Prostate gland (tissue), 2 donors: ENCODE measurements at regions not wholly inside any gene's neighbourhood (a gene's known extent, or its start where the extent isn't known, plus 50 kb on each side); places are given as distances from the start of the nearest gene placed in this dataset.

Experiments used
- CTCF ChIP-seq, 4 experiments: fragments of 200-600 bp in 2 of 4; fragments of 450-650 bp in 2 of 4; sonication (generic) in 2 of 4; IDR thresholded peaks; 1 replicate in 3 of 4; 2 replicates in 1 of 4; pipeline ENCODE4 v1.5.1; 2016 to 2019; ENCODE audit warnings: antibody characterized with exemption in 4 of 4, mild to moderate bottlenecking in 2 of 4, moderate library complexity in 2 of 4
- POLR2AphosphoS5 ChIP-seq: sonication (generic); formaldehyde crosslinking; IDR thresholded peaks from one replicate; pipeline ENCODE4 v1.6.1; 2017; ENCODE audit warnings: antibody characterized with exemption

- TF ChIP-seq POLR2AphosphoS5, result no peak
- TF ChIP-seq CTCF (IDR thresholded peaks at IDR 0.05), result no peak
These were observed 67.4 kb downstream of the CTSL start for GRCh38 chr9:87793292-87793691.
